ENCODE measurements at regions not wholly inside any gene's neighbourhood (a gene's known extent, or its start where the extent isn't known, plus 50 kb on each side); places are given as distances from the start of the nearest gene placed in this dataset.

DNA sequence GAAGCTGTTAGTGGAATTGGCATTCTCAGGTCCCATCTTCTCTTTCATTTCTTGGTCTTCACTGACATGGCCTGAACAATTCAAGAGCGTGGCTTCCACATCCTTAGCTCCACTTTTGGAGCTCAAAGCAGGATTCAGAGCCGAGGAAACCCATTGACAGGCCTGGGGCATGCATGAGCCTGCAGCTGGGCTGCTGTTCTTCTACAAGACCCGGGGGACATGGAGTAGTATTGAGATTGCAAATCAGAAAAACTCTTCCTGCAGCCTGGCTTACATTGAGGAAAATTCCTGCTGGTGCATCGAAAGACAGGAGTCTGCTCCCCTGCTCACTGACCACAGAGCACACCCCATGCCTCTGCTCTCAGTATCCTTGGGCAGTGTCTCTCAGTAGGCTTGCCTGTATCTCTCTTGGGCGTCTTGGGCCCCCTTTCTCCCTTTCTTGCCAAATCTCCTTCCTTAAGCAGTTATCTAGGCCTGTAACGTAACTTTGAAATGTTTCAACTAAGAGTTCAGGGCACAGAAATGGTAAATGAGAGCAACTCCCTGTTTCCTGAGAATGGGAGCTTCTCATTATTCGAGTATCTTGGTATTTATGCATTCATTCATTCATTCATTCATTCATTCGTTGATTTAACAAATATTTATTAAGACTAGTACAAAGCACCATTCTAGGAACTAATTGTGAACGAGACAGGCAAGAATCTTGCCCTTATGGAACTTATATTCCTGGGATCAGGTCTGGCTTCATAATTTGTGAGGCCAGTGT is 603.6 kb upstream of the CLINT1 start:
- TF ChIP-seq, protein P1, sequence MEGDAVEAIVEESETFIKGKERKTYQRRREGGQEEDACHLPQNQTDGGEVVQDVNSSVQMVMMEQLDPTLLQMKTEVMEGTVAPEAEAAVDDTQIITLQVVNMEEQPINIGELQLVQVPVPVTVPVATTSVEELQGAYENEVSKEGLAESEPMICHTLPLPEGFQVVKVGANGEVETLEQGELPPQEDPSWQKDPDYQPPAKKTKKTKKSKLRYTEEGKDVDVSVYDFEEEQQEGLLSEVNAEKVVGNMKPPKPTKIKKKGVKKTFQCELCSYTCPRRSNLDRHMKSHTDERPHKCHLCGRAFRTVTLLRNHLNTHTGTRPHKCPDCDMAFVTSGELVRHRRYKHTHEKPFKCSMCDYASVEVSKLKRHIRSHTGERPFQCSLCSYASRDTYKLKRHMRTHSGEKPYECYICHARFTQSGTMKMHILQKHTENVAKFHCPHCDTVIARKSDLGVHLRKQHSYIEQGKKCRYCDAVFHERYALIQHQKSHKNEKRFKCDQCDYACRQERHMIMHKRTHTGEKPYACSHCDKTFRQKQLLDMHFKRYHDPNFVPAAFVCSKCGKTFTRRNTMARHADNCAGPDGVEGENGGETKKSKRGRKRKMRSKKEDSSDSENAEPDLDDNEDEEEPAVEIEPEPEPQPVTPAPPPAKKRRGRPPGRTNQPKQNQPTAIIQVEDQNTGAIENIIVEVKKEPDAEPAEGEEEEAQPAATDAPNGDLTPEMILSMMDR (conservative IDR thresholded peaks at IDR 0.05 in 1 of 2, IDR thresholded peaks at IDR 0.05 in 1 of 2; ENCODE audit: extremely low read depth in 1 of 2, insufficient read depth in 1 of 2, low read depth in 1 of 2, low read length in 2 of 2): no peak
- TF ChIP-seq EZH2 (IDR thresholded peaks at IDR 0.05; ENCODE audit: borderline replicate concordance, low read length): no peak
